NCI-H1105 treated with DMSO at 0.1 percent for 48 hours (cell line): ENCODE measurements at regions not wholly inside any gene's neighbourhood (a gene's known extent, or its start where the extent isn't known, plus 50 kb on each side); places are given as distances from the start of the nearest gene placed in this dataset.

Experiments used
- DNase-seq: peaks from one replicate; lab custom pipeline; 2025; lab: John Stamatoyannopoulos, UW

DNA sequence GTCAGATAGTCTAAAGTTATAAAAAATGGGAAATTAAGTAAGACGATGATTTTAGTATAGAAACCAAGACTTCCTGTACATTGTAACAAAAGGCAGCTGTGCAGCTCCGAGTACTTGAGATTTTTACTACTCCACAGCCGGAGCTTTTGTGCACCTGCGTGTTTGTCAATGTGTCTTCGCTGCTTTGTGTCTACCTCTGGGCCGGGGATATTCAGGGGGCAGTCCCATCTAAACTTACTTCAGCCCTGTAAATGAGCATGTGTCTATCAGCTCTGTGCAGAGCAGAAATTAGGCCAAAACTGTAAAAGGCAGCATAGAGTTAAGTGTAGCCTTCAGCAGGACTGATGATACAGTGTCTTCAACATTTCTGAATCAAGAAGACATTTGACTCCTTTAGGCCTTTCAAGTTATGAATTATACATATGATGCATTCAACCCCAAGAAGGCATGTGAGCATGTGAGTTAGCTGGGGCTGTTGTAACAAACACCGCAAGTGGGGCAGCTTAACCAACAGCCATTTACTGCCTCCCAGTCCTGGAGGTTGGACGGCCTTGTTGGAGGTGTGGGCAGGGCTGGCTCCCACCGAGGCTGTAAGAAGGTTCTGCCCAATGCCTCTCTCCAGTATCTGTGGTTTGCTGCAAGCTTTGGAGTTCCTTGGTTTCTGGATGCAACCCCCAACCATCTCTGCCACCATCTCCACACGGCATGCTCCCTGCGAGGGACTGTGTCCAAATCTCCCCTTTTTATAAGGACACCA lies 191.0 kb upstream of the IRS2 start:
- DNase-seq = no peak

DNA sequence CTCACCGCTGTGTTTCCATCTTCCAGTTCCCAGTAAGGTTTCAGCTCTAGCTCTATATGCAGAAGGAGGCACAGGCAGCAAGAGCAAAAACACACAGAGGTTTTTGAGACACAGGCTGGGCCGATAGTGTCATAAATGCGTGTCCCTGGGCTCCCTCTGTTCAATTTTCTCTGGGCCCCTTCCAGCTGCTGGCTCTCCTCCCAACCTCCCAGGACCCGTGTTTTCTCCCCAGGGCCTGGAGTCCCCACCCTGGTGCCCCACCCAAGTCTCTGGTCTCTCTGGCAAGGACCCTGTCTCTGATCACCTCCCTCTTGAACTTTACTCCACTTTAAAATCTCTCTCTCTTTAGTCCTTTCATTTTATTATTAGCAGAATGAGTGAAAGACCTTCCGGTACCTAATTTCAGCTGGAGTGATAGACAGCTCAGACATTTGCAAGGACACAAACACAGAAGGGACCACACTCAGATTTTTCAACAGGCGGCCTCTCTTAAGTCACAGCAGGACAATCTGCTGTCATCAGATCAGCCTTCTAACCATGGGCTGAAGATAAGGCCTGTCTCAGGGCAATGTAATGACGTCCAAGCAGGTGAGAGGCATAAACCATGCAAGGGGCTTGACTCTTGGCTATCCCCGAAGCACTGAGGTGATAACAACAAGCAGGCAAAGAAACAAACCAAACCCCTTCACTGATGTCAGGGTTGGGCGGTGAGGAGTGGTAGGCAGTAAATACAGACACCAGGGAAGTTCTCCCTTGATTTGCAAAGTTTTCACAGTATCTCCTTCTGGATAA lies 190.0 kb upstream of the IRS2 start:
- DNase-seq = no peak

DNA sequence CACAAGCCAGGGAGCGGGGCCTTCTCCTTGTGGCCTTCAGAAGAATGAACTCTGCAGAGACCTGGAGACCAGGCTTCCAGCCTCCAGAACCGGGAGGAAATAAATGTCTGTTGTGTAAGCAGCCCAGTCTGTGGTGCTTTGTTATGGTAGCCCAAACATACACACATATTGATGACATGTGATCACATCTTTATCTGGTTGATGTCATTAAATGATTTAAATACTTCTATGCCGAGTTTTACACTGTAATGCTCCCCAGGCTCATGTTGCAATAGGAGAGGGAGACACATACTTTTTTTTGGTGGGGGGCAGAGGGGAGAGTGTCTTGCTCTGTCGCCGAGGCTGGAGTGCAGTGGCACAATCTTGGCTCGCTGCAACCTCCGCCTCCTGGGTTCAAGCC lies 188.0 kb upstream of the IRS2 start:
- DNase-seq = no peak

DNA sequence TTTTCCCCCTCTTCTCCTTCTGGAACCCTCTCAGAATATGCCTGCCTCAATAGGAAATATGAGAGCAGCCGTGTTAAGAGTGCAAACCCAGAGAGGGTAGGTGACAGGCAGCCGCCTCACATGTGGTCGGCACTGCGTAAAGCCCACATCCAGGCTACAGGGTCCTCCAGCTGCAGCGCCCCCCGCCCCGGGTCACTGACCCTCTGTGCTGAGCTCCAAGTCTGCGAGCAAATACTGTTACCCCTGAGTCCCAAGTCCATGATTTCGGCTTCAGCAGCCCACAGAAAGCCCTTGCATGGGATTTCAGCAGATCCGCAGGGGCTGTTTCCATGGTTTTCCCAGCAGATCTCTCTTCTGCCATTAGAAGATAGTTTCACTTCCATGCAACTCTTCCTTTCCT lies 186.9 kb upstream of the IRS2 start:
- no peak for DNase-seq

DNA sequence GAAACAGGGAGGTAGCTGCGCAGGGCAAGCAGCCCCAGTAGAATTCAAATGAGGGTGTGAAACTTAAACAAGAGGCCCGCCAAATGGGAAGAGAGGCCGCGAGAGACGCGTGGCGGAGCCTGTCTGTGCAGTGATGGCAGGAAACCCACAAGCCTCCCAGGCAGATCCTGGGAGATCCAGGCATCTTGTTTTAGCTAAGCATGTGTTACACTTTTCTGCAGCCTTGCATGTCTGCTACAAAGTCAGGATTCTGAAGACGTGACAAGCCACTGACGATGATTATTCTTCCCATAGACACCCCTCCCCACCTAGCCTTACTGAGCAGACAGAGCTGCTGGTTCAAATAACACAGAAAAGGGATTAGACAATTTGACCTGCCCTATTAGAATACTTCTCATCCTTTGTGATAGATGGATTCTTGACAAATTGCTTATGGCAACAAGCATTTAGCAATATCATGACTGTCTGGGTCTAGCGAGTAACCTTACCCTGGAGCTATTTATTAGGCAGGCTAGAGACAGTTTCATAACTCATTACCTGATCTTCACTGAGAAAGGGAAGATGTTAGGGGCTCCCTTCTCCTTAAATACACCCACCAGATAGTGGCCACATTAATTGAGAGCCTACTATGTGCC lies 185.2 kb upstream of the IRS2 start:
- DNase-seq = no peak

DNA sequence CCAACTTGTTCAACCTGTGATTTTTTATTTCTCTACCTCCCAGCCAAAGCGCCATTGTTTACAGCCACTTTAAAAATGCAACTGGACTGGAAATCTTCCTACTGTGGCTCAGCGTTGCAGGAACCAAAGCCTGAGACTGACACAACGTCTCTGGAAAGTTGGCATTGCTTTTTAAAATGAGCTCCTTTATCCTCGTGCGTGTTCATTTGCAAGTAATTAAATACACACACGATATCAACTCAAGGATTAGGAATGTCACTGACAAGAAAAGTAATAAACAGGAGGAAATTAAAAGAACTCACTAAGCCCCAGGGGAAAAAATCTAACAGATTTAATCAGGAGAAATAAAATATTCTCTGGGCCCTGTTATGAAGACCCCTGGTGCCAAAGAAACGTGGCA lies 184.6 kb upstream of the IRS2 start:
- DNase-seq = no peak

DNA sequence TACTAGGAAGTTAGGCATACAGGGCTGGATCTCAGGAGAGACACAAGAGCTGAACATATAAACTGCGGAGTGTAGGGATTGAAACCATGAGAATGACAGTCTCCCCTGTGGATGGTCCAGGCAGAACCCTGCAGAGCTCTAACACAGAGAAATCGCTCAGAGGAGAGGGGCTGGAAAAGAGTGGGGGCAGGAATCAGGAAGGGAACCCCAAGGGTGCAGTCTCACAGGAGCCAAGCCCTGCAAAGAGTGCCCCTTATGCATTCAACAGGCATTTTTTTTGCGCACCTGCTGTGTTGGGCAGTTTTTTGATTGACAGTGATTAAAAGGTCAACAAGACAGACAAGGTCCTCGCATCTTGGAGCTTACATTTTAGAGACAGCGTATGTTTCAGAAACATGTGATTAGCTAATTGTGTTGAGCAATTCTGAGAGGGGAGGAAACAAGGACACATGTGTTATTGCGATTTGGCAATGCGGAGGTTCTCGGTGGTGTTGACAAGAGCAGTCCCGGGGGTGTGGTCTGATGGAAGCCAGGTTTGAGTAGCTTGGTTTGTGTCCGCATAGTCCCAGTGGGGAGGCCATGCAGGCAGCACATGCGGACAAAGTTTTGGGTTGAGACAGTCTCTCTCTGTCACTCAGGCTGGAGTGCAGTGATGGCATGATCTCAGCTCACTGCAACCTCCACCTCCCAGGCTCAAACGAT lies 182.6 kb upstream of the IRS2 start:
- no peak for DNase-seq

DNA sequence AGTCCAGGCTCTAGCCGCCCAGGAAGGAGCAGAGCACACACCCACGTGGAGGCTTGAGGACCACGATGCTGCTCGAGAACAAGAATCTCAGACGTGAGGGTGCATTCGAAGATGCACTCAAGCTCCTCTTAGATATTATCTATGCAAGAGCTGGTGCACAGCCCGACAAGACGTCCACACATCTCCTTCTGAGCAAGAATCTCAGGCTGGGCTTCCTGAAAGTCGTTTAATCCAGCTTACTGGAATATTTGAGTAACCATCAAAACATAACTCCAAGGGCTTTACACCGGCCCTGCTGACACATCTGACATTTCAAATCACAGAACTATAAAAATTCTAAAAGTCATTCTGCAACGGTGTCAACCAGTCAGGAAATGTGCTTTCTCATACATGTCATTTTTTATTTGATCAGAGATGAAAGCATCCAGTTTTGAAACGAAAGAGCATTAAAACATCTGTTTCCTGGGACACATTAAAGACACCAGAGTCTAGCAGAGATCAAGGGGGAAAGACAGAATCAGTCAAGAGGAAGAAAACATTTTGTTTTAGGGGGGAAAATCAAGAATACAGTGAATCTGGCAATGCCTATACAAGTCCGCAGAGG lies 177.7 kb upstream of the IRS2 start:
- DNase-seq = no peak

DNA sequence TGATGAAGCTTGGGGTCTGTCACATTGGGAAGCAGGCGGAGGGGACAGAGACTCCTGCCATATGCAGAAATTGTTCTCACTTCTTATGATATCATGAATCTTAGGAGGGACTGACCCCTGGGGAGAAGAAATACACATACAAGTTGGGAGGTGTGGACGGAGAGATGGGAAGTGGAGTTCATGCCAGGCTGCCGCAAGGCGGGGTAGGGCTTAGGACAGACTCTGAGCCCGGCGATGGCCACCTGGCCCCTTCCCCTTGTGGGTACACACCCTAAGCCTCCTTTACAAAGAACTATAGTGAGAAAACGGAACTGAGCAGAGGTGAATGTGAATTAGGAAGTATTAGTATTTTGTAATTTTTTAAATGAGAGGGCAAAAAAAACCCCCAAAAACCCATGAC lies 177.0 kb upstream of the IRS2 start:
- no peak for DNase-seq

DNA sequence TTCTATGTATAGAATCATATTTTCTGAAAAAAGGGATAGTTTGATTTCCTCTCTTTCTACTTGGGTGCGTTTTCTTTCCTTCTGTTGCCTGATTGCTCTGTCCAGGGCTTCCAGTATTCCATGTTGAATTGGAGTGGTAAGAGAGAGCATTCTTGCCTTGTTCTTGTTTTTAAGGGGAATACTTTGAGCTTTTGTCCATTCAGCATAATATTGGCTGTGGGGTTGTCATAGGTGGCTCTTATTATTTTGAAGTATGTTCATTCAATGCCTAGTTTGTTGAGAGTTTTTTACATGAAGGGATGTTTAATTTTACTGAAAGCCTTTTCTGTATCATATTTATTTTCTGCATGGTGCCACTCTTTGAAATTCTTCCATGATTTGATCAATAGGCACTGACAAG lies 173.5 kb upstream of the IRS2 start:
- no peak for DNase-seq

DNA sequence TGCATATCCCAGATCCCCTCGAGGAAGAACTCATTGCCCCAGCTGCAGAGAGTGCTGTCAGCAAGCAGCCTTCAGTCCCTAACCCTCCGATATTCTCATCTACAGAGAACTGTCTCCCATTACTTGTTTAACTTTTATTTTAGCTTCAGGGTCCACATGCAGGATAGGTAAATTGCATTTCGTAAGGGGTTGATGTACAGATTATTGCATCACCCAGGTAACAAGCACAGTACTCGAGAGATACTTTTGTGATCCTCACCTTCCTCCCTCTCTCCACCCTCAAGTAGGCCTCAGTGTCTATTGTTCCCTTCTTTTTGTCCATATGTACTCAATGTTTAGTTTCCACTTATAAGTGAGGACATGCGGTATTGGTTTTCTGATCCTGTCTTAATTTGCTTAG lies 171.5 kb upstream of the IRS2 start:
- DNase-seq = no peak

DNA sequence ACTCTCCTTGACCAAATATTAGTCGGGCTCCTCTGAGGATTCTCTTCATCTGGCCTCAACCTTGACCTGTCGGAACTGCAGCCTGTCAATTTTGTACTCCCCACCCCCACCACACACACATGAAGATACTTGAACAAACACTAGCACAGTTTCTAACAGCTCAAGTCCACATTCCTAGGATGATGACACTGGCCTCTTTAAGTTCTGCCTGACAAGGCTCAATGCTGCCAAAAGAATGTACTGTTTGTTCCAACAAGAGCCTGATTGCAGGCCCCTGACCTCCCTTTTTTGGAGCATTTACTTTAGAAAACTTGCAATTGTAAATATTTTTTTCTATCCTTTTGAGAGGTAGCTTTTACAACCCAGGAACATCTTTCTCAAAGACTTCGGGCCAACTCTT lies 169.2 kb upstream of the IRS2 start:
- DNase-seq = no peak

DNA sequence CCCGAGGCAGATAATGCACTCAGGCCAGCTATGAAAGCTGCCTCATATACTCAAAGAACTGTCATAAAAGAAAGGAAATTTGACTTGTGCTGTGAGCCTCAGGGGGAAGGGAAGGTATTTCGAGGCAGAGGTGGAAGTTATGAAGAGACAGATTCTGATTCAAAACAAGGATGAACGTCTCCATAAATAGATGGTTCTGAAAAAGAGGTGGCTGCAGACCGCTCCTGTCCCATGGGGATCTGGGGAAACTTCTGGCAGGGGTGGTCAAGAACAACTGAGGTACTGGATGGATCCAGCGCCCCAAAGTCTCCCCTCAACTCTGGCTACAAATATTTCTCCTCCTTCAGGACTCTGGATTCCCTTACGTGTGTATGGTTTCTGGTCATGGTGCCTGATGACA lies 168.1 kb upstream of the IRS2 start:
- no peak for DNase-seq

DNA sequence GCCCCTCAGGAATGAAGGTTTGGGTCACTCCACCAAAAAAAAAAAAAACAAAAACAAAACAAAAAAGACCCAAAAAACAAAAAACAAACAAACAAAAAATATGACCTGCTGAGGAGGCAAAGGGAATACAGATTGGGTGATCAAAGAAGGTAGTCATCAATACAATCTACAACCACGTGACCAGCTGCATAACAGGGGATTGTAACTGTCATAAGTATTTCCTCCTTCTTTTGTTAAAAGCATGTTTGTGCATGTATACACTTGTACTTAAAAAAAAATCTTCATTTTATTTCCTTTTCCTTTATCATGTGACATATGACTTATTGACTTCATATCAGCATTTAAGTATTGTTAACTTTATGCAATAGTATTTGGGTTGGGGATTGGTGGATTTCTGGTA lies 165.1 kb upstream of the IRS2 start:
- no peak for DNase-seq

DNA sequence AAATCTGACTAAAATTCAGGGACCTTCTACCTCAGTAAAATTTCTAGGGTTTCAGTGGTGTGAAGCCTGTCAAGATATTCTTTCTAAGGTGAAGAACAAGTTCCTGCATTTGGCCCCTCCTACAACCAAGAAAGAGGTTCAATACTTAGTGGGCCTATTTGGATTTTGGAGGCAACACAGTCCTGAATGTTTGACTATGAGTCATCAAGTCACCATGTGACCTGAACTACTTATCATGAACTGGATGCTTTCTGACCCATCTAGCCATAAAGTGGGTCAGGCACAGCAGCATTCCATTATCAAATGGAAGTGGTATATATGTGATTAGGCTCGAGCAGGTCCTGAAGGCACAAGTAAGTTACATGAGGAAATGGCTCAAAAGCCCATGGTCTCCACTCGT lies 163.0 kb upstream of the IRS2 start:
- no peak for DNase-seq

DNA sequence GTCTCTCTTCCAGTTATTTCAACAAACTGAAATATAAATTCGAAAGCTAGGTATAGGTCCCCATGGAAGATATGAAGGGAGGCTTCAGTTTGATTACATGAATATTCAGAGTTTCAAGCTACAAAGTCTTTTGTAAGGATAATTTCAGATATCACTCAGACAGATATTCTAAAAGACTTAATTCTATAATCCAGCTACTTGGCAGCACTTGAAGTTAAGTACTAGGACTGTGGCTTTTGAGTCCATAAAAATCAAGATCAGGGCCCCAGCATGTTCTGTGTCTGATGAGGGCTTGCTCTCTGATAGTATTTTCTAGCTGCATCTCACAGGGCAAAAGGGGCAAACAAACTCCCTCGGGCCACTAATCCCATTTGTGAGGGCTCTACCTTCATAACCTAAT lies 160.6 kb upstream of the IRS2 start:
- DNase-seq = no peak

DNA sequence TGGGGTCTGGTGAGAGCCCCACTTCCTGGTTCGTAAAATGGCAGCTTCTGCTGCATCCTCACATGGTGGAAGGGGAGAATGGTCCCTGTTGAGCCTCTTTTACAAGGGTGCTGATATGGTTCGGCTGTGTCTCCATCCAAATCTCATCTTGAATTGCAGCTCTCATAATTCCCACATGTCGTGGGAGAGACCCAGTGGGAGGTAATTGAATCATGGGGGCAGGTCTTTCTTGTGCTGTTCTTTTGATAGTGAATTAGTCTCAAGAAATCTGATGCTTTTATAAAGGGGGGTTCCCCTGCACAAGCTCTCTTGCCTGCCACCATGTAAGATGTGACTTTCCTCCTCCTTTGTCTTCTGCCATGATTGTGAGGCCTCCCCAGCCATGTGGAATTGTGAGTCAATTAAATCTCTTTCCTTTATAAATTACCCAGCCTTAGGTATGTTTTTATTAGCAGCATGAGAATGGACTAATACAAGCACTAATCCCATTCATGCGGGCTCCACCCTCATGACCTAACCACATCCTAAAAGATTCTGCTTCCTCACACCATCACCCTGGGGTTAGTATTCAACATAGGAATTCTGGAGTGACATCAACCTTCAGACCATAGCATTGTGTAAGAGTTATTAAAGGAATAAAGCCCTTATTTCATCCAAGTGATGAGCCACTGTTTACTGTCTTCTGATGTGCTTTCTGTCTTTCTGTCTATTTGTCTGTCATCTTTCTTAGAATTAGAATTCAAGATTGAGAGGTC lies 159.0 kb upstream of the IRS2 start:
- no peak for DNase-seq

DNA sequence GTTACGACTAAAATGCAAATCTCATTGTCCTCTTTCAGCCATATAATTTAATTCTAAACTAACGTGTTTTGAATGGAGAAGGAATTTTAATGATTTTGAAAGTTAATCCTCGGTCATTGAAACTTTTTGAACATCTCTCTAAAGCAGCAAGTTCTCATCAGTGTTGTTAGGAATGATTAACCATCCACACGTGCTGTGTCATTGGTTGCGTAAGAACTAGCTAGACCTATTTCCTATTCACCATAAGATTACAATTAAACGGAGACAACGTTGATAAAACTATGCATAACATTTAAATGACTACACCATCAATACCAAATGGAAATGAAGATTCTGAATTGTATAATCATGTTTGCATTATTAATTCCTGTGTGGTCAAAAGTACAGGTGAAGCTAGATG lies 155.6 kb upstream of the IRS2 start:
- no peak for DNase-seq

DNA sequence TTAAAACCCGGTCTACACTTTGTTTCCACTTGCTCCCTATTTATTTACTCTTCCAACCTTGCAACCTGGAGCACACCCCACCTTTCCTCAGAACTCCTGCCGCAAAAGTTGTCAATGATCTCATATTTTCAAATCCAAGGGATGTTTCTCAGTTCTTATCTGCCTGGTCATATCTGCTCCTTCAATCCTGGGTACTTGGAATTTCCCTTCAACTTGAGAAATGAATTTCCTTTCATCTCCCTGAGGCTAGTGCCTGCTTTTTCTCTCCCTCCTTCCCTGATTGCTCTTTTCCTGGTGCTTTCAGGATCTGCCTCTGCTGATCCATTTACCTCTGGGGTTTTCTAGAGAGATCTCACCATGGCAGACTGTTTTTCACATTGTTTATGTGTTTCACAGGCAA lies 154.8 kb upstream of the IRS2 start:
- no peak for DNase-seq

DNA sequence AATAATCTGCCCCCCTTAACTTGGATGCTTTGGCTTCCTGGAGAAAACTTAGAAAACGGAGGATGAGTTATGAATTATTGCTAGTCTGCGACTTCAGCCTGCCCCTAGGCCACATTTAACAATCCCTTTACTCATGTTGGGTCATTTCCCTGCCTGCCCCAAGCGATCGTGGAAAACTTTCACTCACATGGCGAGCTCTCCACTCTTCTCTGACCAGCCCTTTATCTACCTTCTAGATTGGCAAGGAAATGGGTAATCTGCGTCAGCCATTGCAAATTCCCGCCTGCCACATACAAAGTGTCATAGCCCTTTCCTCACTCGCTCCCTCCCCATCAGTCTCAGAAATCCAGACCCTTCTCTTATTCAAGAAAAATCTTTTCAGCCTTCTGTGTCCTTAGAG lies 154.3 kb upstream of the IRS2 start:
- no peak for DNase-seq

DNA sequence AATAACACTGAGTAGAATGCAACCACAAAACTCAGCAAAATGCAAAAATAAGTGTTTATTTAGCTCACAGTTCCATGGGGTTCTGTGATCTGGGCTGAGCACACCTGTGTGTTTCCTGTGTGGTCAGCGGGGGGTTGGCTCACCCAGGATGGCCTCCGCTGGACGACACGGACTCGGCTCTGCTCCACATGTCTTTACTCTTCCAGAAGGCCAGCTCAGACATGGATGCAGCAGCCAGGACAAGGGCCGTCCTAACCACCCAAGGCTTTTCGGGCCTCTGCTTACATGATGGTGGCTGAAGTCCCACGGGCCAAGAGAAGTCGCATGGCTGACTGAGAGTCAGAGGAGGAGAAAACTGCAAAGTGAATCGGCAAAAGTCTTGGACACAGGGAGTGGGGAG lies 153.5 kb upstream of the IRS2 start:
- no peak for DNase-seq

DNA sequence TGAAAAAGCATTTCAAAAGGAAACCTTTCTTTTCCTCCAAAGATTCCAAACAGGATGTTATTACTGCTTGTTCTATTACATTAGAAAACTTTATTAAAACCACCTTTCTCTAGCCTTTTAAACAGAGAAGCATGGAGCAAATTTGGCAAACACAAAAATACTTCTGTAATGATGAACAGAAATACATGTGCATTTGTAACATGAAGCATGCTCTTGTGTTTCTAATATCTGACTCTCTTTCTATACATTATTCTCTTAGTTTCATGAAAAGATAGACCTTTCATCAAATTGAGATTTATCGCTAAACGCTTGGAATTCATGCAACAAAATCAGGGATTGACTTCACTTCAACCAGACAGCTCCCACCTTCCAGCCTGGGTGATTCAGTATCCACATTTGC lies 152.8 kb upstream of the IRS2 start:
- no peak for DNase-seq
